HepG2 (cell line): ENCODE measurements at regions not wholly inside any gene's neighbourhood (a gene's known extent, or its start where the extent isn't known, plus 50 kb on each side); places are given as distances from the start of the nearest gene placed in this dataset.

ENCODE experiments used
- YY1 ChIP-seq: IDR thresholded peaks from 2 replicates; pipeline ENCODE4 v1.6.1; 2011; ENCODE audit warnings: low read length, low read depth, moderate library complexity, mild to moderate bottlenecking; ENCODE audit not compliant: insufficient read depth, insufficient replicate concordance
- ZNF607 ChIP-seq: sonication (generic); formaldehyde crosslinking; IDR thresholded peaks from 2 replicates; pipeline ENCODE4 v1.5.1; 2020; ENCODE audit warnings: missing genetic modification reagents, mild to moderate bottlenecking, borderline replicate concordance
- ZNF724P ChIP-seq: sonication (generic); formaldehyde crosslinking; IDR thresholded peaks from 2 replicates; pipeline ENCODE4 v1.8.0; 2022; ENCODE audit warnings: missing genetic modification reagents, borderline replicate concordance
- TF ChIP-seq, protein P1 (sequence below): sonication (generic); formaldehyde crosslinking; IDR thresholded peaks from 2 replicates; pipeline ENCODE4 v1.8.0; 2022; ENCODE audit warnings: mild to moderate bottlenecking, missing genetic modification reagents; ENCODE audit not compliant: insufficient replicate concordance
- TF ChIP-seq, protein P2 (sequence below): sonication (generic); formaldehyde crosslinking; IDR thresholded peaks from 2 replicates; pipeline ENCODE4 v1.5.1; 2020; ENCODE audit warnings: mild to moderate bottlenecking, missing genetic modification reagents, borderline replicate concordance
- TF ChIP-seq, protein P3 (sequence below): sonication (generic); formaldehyde crosslinking; IDR thresholded peaks from 2 replicates; pipeline ENCODE4 v1.4.0; 2020; ENCODE audit warnings: missing genetic modification reagents, low read depth, mild to moderate bottlenecking, borderline replicate concordance
- TF ChIP-seq, protein P4 (sequence below): sonication (generic); formaldehyde crosslinking; IDR thresholded peaks from 2 replicates; pipeline ENCODE4 v1.4.0; 2020; ENCODE audit warnings: missing genetic modification reagents
- TF ChIP-seq, protein P5 (sequence below): sonication (generic); formaldehyde crosslinking; IDR thresholded peaks from 2 replicates; pipeline ENCODE4 v1.5.1; 2020; ENCODE audit warnings: mild to moderate bottlenecking, missing genetic modification reagents, moderate library complexity
- TF ChIP-seq, protein P6 (sequence below): sonication (generic); formaldehyde crosslinking; IDR thresholded peaks from 2 replicates; pipeline ENCODE4 v1.4.0; 2020; ENCODE audit warnings: mild to moderate bottlenecking, missing genetic modification reagents

DNA sequence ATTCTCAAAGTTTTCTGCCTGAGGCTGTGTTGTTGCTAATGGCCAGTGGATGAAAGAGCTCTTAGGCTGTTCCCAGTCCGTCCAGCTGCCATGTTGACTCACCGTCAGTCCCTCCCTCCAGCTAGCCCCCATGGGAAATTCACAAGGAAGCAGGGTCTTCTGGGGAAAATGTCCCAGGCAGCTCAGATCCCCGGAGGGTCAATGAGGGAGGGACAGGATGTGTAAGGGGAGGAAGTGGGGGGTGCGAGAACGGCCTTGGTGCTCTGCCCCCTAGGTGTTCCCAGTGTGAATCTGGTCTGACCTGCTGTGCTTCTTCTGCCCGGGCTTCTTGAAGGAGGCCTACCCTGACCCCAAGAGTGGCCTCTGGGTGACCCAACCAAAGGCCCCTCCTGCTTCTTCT is 65.9 kb downstream of the CEBPB start (continued):
- TF ChIP-seq, protein P1, sequence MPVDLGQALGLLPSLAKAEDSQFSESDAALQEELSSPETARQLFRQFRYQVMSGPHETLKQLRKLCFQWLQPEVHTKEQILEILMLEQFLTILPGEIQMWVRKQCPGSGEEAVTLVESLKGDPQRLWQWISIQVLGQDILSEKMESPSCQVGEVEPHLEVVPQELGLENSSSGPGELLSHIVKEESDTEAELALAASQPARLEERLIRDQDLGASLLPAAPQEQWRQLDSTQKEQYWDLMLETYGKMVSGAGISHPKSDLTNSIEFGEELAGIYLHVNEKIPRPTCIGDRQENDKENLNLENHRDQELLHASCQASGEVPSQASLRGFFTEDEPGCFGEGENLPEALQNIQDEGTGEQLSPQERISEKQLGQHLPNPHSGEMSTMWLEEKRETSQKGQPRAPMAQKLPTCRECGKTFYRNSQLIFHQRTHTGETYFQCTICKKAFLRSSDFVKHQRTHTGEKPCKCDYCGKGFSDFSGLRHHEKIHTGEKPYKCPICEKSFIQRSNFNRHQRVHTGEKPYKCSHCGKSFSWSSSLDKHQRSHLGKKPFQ, result peak; percentile 43
- TF ChIP-seq, protein P2, sequence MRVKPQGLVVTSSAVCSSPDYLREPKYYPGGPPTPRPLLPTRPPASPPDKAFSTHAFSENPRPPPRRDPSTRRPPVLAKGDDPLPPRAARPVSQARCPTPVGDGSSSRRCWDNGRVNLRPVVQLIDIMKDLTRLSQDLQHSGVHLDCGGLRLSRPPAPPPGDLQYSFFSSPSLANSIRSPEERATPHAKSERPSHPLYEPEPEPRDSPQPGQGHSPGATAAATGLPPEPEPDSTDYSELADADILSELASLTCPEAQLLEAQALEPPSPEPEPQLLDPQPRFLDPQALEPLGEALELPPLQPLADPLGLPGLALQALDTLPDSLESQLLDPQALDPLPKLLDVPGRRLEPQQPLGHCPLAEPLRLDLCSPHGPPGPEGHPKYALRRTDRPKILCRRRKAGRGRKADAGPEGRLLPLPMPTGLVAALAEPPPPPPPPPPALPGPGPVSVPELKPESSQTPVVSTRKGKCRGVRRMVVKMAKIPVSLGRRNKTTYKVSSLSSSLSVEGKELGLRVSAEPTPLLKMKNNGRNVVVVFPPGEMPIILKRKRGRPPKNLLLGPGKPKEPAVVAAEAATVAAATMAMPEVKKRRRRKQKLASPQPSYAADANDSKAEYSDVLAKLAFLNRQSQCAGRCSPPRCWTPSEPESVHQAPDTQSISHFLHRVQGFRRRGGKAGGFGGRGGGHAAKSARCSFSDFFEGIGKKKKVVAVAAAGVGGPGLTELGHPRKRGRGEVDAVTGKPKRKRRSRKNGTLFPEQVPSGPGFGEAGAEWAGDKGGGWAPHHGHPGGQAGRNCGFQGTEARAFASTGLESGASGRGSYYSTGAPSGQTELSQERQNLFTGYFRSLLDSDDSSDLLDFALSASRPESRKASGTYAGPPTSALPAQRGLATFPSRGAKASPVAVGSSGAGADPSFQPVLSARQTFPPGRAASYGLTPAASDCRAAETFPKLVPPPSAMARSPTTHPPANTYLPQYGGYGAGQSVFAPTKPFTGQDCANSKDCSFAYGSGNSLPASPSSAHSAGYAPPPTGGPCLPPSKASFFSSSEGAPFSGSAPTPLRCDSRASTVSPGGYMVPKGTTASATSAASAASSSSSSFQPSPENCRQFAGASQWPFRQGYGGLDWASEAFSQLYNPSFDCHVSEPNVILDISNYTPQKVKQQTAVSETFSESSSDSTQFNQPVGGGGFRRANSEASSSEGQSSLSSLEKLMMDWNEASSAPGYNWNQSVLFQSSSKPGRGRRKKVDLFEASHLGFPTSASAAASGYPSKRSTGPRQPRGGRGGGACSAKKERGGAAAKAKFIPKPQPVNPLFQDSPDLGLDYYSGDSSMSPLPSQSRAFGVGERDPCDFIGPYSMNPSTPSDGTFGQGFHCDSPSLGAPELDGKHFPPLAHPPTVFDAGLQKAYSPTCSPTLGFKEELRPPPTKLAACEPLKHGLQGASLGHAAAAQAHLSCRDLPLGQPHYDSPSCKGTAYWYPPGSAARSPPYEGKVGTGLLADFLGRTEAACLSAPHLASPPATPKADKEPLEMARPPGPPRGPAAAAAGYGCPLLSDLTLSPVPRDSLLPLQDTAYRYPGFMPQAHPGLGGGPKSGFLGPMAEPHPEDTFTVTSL, result no peak
- peak; percentile 18 for TF ChIP-seq YY1
- TF ChIP-seq, protein P3, sequence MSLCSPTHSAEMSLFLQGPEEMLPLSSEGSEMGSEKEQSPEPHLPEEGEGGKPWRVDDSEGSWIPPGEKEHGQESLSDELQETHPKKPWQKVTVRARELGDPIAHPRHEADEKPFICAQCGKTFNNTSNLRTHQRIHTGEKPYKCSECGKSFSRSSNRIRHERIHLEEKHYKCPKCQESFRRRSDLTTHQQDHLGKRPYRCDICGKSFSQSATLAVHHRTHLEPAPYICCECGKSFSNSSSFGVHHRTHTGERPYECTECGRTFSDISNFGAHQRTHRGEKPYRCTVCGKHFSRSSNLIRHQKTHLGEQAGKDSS (CRISPR knock-in tag), result no peak
- TF ChIP-seq, protein P4, sequence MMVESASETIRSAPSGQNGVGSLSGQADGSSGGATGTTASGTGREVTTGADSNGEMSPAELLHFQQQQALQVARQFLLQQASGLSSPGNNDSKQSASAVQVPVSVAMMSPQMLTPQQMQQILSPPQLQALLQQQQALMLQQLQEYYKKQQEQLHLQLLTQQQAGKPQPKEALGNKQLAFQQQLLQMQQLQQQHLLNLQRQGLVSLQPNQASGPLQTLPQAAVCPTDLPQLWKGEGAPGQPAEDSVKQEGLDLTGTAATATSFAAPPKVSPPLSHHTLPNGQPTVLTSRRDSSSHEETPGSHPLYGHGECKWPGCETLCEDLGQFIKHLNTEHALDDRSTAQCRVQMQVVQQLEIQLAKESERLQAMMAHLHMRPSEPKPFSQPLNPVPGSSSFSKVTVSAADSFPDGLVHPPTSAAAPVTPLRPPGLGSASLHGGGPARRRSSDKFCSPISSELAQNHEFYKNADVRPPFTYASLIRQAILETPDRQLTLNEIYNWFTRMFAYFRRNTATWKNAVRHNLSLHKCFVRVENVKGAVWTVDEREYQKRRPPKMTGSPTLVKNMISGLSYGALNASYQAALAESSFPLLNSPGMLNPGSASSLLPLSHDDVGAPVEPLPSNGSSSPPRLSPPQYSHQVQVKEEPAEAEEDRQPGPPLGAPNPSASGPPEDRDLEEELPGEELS, result no peak
- TF ChIP-seq ZNF724P (CRISPR knock-in tag), result no peak
- TF ChIP-seq, protein P5, sequence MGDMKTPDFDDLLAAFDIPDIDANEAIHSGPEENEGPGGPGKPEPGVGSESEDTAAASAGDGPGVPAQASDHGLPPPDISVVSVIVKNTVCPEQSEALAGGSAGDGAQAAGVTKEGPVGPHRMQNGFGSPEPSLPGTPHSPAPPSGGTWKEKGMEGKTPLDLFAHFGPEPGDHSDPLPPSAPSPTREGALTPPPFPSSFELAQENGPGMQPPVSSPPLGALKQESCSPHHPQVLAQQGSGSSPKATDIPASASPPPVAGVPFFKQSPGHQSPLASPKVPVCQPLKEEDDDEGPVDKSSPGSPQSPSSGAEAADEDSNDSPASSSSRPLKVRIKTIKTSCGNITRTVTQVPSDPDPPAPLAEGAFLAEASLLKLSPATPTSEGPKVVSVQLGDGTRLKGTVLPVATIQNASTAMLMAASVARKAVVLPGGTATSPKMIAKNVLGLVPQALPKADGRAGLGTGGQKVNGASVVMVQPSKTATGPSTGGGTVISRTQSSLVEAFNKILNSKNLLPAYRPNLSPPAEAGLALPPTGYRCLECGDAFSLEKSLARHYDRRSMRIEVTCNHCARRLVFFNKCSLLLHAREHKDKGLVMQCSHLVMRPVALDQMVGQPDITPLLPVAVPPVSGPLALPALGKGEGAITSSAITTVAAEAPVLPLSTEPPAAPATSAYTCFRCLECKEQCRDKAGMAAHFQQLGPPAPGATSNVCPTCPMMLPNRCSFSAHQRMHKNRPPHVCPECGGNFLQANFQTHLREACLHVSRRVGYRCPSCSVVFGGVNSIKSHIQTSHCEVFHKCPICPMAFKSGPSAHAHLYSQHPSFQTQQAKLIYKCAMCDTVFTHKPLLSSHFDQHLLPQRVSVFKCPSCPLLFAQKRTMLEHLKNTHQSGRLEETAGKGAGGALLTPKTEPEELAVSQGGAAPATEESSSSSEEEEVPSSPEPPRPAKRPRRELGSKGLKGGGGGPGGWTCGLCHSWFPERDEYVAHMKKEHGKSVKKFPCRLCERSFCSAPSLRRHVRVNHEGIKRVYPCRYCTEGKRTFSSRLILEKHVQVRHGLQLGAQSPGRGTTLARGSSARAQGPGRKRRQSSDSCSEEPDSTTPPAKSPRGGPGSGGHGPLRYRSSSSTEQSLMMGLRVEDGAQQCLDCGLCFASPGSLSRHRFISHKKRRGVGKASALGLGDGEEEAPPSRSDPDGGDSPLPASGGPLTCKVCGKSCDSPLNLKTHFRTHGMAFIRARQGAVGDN (CRISPR knock-in tag), result peak; percentile 37
- TF ChIP-seq, protein P6, sequence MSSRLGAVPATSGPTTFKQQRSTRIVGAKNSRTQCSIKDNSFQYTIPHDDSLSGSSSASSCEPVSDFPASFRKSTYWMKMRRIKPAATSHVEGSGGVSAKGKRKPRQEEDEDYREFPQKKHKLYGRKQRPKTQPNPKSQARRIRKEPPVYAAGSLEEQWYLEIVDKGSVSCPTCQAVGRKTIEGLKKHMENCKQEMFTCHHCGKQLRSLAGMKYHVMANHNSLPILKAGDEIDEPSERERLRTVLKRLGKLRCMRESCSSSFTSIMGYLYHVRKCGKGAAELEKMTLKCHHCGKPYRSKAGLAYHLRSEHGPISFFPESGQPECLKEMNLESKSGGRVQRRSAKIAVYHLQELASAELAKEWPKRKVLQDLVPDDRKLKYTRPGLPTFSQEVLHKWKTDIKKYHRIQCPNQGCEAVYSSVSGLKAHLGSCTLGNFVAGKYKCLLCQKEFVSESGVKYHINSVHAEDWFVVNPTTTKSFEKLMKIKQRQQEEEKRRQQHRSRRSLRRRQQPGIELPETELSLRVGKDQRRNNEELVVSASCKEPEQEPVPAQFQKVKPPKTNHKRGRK (CRISPR knock-in tag), result no peak
- TF ChIP-seq ZNF607, result no peak
